A673 (cell line): ENCODE measurements at regions not wholly inside any gene's neighbourhood (a gene's known extent, or its start where the extent isn't known, plus 50 kb on each side); places are given as distances from the start of the nearest gene placed in this dataset.

ENCODE experiments used
- EZH2 ChIP-seq: fragments of 200-600 bp; sonication (generic); IDR thresholded peaks from 2 replicates; pipeline ENCODE4 v1.6.1; 2017; ENCODE audit warnings: borderline replicate concordance, low read depth, mild to moderate bottlenecking, mixed read lengths, antibody characterized with exemption, low read length; ENCODE audit not compliant: poor library complexity, severe bottlenecking
- TF ChIP-seq, protein P1 (sequence below): fragments of 300-800, 200-600 bp; sonication (generic); conservative IDR thresholded peaks from 2 replicates; pipeline ENCODE4 v1.5.1; 2017; ENCODE audit warnings: low read depth, mild to moderate bottlenecking, antibody characterized with exemption, low read length, moderate library complexity, mixed read lengths

DNA sequence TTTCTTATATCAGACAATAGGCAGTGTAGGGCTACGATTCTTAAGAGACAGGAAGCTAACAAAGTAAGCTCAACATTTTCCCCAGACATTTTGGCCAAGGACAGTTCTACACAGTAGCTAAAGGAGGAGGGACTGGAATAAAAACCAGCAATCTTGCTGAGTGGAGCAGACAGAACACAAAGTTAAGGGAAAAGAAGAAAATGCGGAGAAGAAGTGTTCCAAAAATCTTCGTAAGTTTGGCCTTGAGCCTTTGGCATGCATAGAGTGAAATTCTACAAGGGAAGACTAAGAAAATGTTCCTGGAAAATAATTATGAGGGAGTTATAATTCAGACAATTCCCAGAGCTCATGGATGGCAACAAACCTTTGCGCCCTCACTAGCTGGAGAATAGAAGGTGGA, 748.0 kb upstream of the CTNND2 start:
- TF ChIP-seq, protein P1, sequence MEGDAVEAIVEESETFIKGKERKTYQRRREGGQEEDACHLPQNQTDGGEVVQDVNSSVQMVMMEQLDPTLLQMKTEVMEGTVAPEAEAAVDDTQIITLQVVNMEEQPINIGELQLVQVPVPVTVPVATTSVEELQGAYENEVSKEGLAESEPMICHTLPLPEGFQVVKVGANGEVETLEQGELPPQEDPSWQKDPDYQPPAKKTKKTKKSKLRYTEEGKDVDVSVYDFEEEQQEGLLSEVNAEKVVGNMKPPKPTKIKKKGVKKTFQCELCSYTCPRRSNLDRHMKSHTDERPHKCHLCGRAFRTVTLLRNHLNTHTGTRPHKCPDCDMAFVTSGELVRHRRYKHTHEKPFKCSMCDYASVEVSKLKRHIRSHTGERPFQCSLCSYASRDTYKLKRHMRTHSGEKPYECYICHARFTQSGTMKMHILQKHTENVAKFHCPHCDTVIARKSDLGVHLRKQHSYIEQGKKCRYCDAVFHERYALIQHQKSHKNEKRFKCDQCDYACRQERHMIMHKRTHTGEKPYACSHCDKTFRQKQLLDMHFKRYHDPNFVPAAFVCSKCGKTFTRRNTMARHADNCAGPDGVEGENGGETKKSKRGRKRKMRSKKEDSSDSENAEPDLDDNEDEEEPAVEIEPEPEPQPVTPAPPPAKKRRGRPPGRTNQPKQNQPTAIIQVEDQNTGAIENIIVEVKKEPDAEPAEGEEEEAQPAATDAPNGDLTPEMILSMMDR: no peak
- no peak for TF ChIP-seq EZH2
